ENCODE measurements at regions not wholly inside any gene's neighbourhood (a gene's known extent, or its start where the extent isn't known, plus 50 kb on each side); places are given as distances from the start of the nearest gene placed in this dataset.

- TF ChIP-seq, protein P1, sequence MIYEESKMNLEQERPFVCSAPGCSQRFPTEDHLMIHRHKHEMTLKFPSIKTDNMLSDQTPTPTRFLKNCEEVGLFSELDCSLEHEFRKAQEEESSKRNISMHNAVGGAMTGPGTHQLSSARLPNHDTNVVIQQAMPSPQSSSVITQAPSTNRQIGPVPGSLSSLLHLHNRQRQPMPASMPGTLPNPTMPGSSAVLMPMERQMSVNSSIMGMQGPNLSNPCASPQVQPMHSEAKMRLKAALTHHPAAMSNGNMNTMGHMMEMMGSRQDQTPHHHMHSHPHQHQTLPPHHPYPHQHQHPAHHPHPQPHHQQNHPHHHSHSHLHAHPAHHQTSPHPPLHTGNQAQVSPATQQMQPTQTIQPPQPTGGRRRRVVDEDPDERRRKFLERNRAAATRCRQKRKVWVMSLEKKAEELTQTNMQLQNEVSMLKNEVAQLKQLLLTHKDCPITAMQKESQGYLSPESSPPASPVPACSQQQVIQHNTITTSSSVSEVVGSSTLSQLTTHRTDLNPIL (CRISPR knock-in tag; IDR thresholded peaks at IDR 0.05; ENCODE audit: low read depth), result no peak
- TF ChIP-seq RARB (CRISPR knock-in tag; IDR thresholded peaks at IDR 0.05), result no peak
- TF ChIP-seq BACH2 (CRISPR knock-in tag; IDR thresholded peaks at IDR 0.05; ENCODE audit: borderline replicate concordance), result no peak
Observed at GRCh38 chr16:80171746-80172145, 369.0 kb upstream of the DYNLRB2 start.
